HG02763 (cell line): ENCODE measurements at regions not wholly inside any gene's neighbourhood (a gene's known extent, or its start where the extent isn't known, plus 50 kb on each side); places are given as distances from the start of the nearest gene placed in this dataset.

Experiments
- ATAC-seq: cut with Tn5 transposase; IDR thresholded peaks from one replicate; pipeline ENCODE4 v1.9.1; 2021; ENCODE audit warnings: mild to moderate bottlenecking, moderate library complexity; ENCODE audit not compliant: unreplicated experiment

DNA sequence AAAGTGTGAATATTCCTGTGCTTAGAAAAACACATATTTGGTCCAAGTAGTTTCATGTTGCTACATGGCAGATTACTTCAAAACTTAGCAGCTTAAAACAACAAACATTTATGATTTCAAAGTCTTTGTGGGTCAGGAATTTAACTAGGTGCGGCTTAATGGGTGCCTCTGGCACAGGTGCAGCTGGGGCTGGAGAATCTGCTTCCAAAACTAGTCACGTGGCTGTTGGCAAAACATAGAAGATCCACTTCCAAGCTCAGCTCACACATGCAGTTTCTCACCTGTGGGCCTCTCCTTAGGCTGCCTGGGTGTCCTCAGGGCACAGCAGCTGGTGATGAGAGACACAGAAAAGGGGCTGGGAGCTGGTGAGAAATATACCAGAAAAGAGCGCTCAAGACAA lies 263.4 kb downstream of the TTLL7 start:
- no peak for ATAC-seq

DNA sequence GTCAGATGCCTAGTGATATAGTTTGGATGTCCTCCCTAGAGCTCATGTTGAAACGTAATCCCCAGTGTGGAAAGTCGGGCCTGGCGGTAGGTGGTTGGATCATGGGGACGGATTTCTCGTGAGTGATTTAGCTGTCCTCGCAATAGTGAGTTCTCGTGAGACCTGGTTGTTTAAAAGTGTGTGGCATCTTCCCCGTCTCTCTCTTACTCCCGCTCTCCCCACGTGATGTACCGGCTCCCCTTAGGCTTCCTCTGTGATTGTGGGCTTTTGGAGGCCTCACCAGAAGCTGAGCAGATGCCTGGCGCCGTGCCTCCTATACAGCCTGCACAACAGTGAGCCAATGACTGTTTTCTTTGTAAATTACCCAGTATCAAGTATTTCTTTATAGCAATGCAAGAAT lies 264.5 kb downstream of the TTLL7 start:
- ATAC-seq, result no peak

DNA sequence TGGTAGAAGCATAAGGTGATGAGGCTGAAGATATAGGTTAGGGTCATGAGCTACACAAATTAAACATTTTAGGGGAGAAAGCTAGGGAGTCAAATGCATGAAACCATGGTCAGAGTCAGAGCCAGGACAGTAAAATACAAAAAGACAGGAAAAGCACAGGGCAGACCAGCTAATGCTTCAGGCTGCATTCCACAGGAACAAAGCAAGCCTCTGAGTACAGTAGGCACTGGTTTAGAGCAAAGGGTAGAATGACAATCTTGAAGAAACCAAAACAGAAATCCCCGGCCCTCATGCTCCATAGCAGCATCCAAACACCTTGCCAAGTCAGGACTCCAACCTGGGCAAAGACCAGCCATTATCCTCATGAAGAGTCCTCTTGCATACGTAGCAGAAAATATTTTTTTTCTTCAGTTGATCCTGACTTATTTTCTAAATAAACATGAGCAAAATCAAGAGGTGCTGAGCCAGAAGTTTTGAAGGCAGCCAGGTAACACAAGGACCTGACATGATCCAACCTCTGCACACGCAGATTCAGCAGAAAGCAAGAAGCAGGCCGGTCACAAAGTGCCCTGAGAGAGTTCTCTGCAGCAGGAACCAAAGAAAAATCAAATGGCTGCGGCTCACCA lies 273.1 kb downstream of the TTLL7 start:
- no peak for ATAC-seq

GRCh38 chr1:83718338-83718737 lies 280.6 kb downstream of the TTLL7 start:
- no peak for ATAC-seq

GRCh38 chr1:83717785-83718184 lies 281.1 kb downstream of the TTLL7 start:
- ATAC-seq, result no peak

GRCh38 chr1:83716641-83717040 lies 282.3 kb downstream of the TTLL7 start:
- no peak for ATAC-seq

- ATAC-seq, result no peak
Observed at GRCh38 chr1:83715550-83715949, 283.4 kb downstream of the TTLL7 start.

- no peak for ATAC-seq
Observed at GRCh38 chr1:83709662-83710061, 289.3 kb downstream of the TTLL7 start.

DNA sequence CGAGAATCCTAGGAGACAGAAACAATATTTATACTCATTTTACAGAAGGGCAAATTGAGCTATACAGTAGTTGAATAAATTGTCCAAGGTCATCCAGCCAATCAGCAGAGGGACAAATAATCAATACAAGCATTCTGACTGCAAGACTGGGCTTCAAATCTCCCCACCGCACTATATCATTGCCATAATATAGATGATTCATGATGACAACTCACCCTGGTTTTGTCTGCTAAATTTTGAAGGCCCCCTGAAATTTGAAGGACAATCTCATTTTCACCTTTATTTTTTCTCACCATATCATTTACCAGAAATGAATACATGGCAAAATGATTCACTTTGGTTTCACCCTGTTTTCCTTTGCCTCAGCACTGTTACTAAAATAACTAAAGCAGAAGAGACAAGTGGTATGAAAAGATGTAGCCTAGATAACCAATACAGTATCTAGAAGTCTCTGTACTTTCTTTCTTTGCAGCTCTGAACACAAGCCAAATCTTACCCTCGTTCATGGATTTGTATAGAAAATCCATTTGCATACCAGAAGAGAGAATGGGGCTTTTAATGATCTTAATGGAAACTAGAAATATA lies 292.5 kb downstream of the TTLL7 start:
- no peak for ATAC-seq

GRCh38 chr1:83705091-83705490 lies 293.8 kb downstream of the TTLL7 start:
- ATAC-seq, result no peak

- ATAC-seq, result no peak
Observed at GRCh38 chr1:83704350-83704749, 294.6 kb downstream of the TTLL7 start.

- no peak for ATAC-seq
Observed at GRCh38 chr1:83702356-83702755, 296.6 kb downstream of the TTLL7 start.

DNA sequence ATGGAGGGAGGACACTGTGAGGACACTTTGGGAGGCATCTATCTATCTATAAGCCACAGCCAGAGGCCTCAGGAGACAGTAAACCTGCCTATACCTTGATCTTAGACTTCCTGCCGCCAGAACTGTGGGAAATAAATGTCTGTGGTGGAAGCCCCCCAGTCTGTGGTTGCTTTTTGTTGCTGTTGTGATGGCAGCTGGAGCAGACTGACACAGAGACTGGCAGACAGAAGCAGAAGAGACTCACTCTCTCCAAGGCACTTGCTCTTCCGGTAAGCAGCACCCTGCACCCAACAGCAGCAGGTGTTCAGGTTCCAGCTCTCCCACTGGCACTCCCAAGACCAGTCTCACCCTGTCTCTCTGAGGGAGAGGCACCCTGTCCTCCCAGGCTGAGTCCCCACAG lies 297.6 kb downstream of the TTLL7 start:
- no peak for ATAC-seq

- no peak for ATAC-seq
Observed at GRCh38 chr1:83698644-83699043, 300.3 kb downstream of the TTLL7 start.

- no peak for ATAC-seq
Observed at GRCh38 chr1:83697961-83698360, 301.0 kb downstream of the TTLL7 start.

GRCh38 chr1:83697220-83697619 lies 301.7 kb downstream of the TTLL7 start:
- ATAC-seq, result no peak

DNA sequence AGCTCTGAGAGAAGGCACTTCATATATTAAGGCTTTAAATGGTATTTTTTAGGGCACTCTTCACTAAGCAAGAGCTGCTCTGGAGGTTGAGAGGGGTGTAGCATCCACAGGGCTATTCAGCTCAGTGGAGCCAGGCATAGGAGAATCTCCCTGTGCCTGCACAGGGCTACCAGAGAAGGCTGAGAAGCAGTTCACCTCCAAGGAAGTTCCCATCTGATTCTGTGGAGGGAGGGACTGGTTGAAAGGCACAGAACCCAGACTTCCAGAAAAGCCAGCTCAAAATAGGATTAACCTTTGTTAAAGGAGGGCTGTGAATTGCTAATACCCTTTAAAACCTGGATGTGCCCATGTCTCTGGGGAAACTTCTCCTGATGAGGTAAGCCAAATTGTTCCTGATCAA lies 304.5 kb downstream of the TTLL7 start:
- no peak for ATAC-seq

- ATAC-seq, result no peak
Observed at GRCh38 chr1:83693427-83694126, 305.4 kb downstream of the TTLL7 start.

DNA sequence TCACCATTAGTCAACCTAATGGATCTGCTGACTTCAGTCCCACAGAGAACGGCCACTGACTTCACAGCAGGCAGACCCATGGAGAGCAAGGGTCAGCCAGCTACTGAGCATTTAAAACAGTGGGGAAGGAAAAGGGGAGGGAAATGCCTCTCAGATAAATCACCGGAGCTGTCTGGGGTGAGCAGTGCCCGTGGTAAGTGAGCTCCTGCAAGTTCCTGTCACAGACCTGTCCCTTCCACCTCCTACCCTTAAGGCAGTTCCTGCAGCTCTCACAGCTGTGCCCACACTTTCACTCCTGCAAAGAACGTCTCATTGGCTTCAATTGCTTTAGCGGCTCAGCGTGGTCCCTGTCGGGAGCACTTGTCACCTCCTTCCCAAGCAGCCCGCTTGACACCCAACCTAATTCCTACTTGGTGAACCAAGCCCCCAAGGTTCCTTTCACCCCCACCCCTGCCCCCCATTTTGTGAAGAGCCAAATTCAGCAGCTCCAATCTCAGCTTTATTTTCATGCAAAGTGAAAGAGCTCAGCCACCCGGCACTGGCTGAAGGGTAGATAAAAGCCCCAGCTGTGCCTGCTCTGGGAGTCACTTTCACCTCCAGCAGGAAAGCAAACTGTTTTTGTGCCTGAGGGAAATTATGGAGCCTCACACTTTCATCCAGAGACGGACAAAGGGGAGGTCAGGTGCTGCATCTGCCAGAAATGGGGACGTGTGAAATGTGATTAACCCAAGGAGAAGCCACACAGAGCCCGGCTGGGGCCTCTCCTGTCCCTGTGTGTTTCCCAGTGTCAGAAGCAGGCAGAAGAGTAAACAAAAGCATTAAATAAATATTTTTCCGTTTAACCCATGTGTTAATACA lies 306.2 kb downstream of the TTLL7 start:
- no peak for ATAC-seq

DNA sequence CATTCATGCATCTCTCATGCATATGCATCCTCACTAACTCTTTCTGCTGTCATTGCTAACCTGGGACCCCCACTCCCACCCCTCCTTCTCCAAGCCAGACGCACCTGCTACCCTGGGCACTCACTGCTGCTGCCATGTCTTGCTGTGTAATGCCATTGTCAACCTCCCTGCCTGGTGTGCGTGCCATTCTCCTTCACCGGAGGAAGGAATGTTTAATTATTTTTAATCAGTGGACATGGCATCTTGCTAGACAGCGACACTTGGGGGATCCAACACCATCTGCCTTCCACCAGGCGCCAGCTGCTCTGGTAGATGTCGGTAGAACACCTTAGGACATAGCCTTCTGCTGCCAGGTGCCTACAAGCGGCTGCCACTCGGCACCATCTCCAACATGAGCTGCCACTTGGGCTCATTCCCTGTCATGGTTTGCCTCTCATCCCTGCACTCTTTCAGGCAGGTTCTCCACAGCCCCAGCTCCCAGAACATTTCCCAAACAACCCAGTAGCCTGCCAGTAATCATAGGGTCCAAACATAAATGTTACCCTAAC lies 306.9 kb downstream of the TTLL7 start:
- ATAC-seq, result no peak
